ENCODE measurements at regions not wholly inside any gene's neighbourhood (a gene's known extent, or its start where the extent isn't known, plus 50 kb on each side); places are given as distances from the start of the nearest gene placed in this dataset.

DNA sequence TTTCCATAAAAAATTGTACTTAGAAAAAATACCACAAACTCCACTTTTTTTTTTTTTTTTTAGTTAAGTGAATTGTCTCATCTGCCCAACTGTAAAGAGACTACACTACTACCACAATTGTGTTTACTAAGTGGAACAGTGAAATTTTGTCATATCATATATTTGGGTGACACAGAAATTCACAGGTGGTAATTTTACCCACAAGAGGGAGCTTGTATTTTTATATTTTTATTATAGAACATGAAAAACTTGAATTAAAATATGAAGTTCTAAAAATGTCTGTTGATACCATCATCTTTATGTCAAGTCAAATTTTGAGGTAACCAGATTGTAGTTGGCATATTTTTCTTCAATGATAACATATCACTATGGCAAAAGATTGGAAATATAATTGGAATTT, 329.4 kb upstream of the SOX5 start:
- DNase-seq (ENCODE audit: low read depth), result no peak

- DNase-seq (ENCODE audit: low read depth), result no peak
These were observed 321.5 kb upstream of the SOX5 start for GRCh38 chr12:24270965-24271364.

DNA sequence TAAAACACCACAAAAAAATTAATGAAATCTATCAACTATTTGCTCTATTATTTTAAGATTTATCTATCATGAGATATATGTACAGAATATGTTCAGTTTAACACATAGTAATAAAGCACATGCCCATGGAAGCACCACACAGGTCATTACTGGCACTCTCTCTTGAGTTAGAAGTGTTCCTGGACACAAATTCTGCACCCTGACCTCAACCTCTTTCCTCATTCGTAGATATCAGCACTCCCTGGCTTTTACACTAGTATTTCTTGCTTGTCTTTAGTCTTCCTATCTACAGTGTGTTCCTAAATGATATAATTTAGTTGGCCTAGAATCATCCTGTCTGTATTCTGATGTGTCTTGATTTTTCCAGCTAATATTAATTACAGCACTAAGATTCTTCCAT, 321.0 kb upstream of the SOX5 start:
- no peak for DNase-seq (ENCODE audit: low read depth)

- no peak for DNase-seq (ENCODE audit: low read depth)
These were observed 319.3 kb upstream of the SOX5 start for GRCh38 chr12:24268663-24269186.

- DNase-seq (ENCODE audit: low read depth), result no peak
These were observed 317.5 kb upstream of the SOX5 start for GRCh38 chr12:24266982-24267381.

GRCh38 chr12:24256684-24257083, 307.2 kb upstream of the SOX5 start:
- no peak for DNase-seq (ENCODE audit: low read depth)

DNA sequence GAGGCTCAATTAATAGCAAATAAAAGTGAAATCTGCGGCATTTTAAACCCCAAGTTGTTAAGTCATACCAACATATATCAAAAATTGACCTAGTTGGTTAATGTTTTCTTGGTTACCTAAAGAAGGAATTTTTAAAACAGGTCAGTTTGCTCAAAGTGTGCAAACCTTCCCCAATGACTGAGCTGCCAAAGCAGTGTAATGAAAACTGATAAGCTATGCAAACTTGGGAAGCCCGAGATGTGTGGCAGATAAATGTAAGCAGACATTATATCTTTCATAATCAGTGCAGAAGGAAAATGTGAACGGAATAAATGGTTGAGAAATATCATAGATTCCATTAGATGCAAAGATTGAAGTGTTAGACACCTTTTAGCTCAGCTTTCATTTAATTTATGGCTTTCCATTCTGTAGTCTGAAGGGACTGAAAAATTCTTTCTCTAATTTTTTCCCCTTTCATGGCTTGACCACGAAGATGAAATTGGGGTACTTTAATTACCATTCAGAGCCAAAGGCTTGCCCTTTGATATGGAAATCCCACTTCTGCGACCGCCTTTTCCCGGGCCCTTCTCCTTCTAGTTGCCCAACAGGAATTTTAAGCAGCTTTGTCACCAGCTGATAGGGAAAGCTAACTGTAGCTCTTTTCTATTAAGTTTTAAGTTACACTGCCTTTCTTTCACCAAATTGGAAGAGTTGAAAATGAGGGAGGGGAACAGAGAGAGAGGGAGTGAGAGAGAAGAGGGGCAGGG, 306.6 kb upstream of the SOX5 start:
- DNase-seq (ENCODE audit: low read depth), result no peak

DNA sequence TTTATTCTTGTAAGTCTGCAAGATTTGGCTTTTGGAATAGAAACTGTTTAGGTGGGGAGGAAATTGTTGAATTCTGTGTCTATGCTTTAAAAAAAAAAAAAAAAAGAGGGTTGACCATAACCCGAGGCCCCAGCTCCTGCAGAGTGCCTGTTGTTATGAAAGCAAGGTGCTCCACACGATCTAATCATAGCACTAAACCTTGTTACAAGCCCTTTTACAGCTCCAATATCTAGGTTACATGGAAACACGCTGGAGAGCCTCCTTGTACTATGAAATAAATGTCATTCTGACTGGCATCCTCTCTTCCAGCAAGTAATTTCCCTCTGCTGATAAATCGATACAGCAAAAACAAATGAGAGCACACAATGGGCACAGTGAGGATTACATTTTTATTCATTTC, 303.1 kb upstream of the SOX5 start:
- no peak for DNase-seq (ENCODE audit: low read depth)

- no peak for DNase-seq (ENCODE audit: low read depth)
These were observed 297.5 kb upstream of the SOX5 start for GRCh38 chr12:24246934-24247333.

GRCh38 chr12:24246376-24246775, 296.9 kb upstream of the SOX5 start:
- no peak for DNase-seq (ENCODE audit: low read depth)

GRCh38 chr12:24244801-24245200, 295.3 kb upstream of the SOX5 start:
- DNase-seq (ENCODE audit: low read depth), result no peak

DNA sequence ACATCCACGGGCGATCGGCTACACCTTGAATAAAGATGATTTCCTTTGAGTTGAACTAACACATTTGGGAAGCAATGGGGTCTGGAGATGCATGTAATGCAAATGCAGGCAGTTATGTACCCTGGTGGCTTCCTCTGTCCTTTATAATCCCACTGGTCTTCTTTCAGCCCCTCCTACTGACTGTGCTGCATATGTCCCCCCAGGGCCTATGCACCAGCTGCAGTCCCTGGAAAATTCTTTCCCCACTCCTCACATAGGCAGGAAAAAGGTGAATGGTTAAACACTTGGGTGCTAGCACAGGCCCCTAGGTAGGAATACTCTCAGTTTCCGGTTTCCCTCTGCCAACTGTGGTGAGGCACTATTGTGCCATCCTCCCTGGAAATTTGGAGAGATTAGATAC, 294.8 kb upstream of the SOX5 start:
- DNase-seq (ENCODE audit: low read depth), result no peak

DNA sequence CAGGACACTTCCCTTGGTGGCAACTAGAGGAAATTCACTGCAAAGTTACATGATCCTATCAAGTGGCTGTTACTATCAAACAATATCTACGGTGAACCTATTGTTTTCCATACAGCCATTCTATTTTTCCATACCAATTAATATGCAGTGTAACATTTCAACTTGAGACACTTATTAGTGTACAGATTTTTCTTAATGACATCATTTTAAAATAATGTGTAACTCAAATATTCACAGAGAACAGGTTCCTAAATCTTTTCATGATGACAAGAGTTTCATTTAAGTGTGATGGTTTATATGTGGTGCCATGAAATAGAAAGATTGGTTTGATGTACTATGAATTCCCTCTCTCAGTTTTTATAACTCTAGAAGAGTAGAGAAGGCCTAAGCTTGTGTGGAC, 291.2 kb upstream of the SOX5 start:
- DNase-seq (ENCODE audit: low read depth), result no peak

GRCh38 chr12:24233519-24234246, 284.2 kb upstream of the SOX5 start:
- DNase-seq (ENCODE audit: low read depth), result no peak

DNA sequence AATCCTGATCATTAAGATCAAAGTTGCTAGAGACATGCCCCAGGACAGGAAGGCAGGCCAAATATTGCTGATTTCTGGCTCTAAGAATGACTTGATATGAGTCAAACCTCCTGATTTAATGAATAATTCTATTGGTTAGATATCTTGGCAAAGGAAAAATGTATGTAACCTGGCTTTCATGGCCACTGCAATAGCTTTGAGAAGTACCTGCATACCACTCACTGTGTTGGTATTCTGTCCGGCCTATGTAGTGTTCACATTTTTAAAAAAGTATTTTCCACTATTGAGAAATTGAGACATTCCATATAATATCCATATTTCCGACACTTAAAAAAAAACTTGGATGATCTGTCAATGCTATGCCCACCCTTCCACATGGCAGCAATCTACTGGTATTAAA, 283.1 kb upstream of the SOX5 start:
- no peak for DNase-seq (ENCODE audit: low read depth)

DNA sequence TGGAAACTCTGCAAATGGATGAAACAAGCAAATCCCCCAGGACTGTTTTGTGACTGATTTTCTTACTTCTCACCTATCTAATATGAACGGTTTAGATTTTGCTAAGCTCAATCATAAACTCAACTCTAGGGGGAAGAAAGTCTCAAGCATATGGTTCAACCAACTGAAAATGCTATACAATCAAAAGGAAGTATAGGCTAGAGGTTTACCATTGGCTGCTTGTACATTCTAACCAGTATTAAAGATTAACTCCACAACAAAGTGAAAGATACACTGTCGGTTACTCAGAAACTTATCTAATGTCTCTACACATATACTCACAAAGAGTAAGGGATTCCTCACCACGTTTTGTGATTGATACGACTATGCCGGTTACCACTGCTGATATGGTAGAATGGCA, 281.8 kb upstream of the SOX5 start:
- DNase-seq (ENCODE audit: low read depth), result no peak

DNA sequence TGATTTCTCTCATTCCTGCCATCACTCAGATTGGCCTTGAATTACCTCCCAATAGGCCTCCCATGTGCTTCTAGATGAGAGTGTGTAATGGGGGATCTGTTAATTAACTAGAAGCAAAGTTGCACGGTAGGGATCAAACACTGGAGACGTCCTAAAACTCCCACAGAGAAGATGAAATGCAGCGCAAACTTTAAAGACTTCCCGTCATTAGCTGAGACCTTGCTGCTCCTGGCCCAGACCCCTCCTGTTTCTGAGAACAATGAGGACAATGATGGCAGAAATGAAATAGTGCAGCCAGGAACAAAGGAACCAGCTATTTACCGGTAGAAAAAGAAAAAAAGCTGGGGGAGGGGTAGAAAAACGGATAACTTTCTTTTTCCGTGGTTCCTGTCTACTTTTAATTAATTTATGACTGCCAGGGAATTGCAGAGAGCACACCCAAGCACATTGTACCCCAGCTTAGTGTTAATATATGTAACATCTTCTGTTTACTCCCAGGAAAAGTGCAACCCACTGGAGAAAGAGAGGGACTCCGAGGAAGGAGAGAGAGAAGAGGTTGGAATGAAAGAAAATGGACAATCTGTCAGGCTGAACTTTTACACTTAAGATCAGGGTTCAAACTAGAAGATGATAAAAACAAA, 280.7 kb upstream of the SOX5 start:
- no peak for DNase-seq (ENCODE audit: low read depth)

- no peak for DNase-seq (ENCODE audit: low read depth)
These were observed 279.7 kb upstream of the SOX5 start for GRCh38 chr12:24229031-24229700.

GRCh38 chr12:24228371-24228770, 278.9 kb upstream of the SOX5 start:
- DNase-seq (ENCODE audit: low read depth), result no peak

DNA sequence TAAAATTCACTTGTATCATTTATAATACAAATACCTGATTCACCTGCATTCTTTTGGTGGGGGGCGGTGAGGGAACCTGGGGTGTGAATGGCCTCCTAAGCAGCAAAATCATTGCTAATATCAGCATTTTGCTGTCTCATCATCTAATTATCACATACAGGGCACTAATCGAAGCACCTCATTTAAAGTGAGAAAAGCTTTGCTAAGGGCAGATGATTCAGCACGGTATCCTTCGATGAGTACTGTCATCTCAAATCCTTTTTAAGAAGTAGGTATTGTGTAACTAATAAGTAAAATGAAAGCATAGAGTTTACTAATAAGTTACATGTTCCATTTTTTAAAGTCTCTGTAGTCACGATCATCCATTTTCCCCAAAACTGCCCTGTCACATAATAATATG, 278.1 kb upstream of the SOX5 start:
- no peak for DNase-seq (ENCODE audit: low read depth)

GRCh38 chr12:24226745-24227350, 277.4 kb upstream of the SOX5 start:
- no peak for DNase-seq (ENCODE audit: low read depth)

DNA sequence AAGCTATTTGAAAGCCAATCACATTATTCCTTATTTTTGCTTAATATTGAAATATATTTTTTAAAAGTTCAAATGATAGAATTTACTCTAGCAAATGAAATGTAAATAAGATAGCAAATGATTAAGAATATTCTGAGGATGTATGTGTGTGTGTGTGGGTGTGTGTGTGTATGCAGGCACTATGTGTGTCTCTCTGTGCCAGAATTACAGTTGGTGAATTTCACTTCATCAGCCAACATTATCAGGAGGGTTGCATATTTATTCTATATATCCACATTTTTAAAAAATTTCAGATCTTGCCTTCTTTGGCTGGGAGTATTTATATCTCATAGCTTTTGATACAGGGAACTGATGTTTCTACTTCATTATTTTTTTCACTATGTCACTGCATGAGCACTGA, 274.9 kb upstream of the SOX5 start:
- no peak for DNase-seq (ENCODE audit: low read depth)
